Amygdala (tissue), 56 donors: ENCODE measurements at regions not wholly inside any gene's neighbourhood (a gene's known extent, or its start where the extent isn't known, plus 50 kb on each side); places are given as distances from the start of the nearest gene placed in this dataset.

ENCODE experiments used
- DNase-seq, 56 donors: peaks; one replicate each; lab custom pipeline; 2025; lab: John Stamatoyannopoulos, UW

DNA sequence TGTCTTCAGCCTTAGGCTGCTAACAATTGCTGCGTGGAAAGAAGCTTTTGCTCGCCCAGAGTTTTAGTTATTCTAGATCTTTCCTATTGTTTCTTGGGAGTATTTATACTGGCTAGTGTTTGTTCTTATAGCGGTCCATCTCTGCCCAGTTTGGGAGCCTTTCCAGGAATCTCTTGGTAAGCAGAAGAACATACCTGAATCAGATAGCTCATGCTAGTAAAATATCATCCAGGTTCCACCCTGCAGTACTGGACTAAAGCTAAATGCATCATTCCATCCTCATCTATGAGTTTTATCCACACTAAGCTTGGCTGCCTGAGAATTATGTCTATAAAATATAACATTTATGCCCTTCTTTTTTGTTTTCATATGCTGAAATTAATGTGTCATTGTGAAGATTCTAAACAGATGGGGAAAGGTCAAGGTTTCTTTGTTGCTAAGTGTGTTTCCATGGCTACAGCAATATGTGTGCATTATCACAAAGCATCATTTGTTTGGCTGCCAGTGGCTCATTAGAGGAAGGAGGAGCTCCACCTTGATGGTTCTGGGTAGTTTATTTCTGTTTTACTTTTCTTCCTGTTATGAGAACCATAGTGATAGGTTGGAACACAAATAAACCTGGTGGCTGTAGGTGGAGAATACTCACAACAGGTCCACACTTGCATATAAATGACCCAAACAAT lies 182.8 kb downstream of the PIK3C3 start:
- DNase-seq, result peak in 2 of 56 donors; percentile 2 to 5

DNA sequence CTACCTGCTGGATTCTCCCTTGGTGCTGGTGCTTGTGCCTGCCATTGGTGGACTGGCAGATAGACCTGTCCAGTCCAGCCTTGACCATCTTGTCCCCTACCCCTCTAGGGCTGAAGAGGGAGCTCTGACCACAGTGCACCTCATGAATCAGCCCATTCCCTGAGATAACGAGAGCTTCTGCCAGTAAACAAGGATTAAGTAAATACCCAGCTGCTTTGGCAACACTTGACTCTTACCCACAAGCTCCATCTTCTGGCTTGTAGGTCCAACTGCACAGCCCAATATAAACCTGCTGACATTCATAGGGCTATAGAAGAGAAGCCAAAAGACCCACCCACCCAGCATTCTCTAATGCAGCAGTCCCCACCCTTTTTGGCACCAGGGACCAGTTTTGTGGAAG lies 186.4 kb downstream of the PIK3C3 start:
- no peak for DNase-seq

DNA sequence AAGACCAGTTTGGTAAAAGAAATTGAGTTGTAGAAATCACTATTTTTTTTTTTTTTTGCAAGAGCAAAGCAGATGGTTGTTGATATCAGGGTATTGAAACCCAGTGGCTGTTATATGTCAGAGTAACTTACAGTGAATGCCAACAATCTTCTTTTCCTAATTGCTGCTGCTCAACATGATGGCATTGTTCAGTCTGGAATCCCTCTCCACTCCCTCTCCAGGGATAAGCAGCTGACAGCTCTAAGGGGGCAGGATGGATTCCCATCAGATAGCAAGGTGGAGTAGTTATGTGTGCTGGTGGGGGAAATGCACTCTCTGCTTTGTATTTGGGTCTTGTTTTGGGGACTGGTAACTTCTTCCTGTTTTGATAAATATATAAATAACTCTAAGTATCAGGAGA lies 200.0 kb downstream of the PIK3C3 start:
- DNase-seq, result no peak

DNA sequence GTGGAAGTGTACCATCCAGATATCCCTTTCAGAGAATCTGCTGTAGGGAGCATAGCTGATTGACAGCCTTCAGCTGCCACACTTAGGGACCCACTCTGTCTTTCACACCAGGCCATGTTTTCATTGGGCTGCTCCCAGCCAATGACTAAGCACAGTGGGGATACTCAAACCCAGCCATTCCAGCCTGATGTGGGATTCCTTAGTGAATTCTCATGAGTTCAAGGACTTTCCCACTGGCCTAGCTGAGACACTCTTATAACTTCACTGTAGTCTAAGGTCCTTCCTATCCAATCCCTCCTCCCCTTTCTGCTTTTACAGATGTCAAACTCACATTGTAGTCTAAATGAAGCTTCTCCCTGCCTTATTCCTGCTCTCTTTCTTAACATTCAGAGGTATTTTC lies 201.2 kb downstream of the PIK3C3 start:
- DNase-seq, result no peak

DNA sequence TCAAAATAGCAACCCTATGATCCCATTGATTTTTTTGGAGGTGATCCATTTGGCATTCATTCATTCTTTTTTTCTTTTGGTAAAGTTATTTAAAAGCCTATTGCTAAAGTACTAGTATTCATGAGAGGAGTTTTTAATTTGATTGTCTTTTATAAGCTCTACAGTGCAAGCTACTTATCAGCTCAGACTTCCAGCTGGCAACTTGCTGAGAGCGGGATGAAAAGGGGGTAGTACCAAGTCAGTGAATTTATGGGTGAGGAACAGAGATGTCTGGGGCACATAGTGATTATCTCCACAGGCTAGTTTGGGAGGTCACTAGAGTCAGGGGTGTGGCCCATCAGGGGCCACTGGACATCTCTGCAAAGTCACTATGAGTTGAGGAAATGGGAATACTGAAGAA lies 202.4 kb downstream of the PIK3C3 start:
- no peak for DNase-seq

DNA sequence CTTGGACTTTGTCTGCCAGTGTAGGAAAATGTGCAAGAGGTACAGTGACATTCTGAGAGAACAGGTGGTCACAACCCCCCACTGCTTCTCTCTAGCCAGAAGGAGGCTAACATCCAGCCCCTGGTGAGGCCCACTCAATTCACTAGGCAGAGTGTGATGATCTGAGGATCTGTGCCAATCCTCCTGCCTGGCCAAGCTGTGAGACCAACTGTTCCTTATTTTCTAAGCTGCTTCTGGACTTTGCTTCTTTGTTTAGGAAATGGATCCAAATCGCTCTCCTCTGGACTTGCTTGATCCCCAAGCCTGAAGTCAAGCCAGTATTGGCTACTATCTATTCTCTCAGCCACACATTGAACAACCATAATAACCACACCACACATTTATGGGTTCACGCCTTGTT lies 202.8 kb downstream of the PIK3C3 start:
- DNase-seq, result peak in 2 of 56 donors; percentile 6 to 18

DNA sequence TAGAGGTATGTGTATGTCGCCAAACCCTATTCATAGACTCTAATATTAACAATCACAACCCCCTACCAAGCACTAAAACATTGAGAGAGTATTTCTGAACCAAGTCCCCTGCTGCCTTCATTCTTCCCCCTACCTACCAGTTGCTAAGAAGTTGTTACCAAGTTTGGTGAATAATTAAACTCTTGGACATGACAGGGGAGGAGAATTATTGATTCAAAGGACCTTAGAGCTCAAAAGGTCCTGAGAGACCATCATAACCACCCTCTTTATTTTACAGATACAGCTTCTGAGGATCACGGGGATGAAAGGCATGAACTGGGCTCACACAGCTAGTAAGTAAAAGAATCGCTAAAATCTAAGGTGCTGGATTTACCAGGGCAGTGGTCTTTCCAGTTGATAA lies 204.1 kb downstream of the PIK3C3 start:
- DNase-seq, result no peak

DNA sequence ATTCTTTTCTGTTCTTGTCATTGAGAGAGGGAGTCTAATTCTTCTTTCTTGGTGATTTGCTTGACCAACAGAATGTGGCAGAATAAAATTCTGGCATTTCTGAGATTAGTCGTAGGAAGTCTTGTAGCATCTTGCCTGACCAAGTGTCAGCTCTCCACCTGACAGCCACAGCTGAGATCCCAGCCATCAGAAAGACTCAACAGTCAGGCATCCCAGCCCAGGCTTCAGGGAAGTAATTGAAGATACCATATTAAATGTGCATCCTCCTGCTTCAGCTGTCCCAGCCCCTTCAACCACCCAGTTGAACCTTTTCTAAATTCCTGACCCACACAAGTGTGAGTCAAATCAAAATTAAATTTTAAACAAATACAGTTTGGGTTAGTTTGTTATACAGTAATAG lies 208.3 kb downstream of the PIK3C3 start:
- no peak for DNase-seq

DNA sequence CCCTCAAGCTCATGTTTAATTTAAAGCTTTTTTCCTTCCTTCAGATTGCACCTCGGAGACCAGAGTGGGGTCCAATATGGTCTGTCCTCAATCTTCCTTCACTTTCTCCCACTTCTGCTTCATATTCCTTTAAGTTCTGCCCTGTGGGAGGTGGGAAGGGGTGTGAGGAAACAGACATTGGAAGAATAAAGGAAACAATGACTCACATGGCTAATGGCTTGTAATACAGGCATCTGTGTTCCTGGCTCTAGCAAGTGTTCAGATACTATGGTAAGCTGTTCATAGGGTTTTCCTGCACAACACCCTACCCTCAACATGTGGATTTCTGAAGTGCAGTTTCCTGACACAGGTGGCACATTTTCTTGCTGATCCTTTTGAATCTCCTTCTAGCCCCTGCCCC lies 209.5 kb downstream of the PIK3C3 start:
- DNase-seq, result no peak

DNA sequence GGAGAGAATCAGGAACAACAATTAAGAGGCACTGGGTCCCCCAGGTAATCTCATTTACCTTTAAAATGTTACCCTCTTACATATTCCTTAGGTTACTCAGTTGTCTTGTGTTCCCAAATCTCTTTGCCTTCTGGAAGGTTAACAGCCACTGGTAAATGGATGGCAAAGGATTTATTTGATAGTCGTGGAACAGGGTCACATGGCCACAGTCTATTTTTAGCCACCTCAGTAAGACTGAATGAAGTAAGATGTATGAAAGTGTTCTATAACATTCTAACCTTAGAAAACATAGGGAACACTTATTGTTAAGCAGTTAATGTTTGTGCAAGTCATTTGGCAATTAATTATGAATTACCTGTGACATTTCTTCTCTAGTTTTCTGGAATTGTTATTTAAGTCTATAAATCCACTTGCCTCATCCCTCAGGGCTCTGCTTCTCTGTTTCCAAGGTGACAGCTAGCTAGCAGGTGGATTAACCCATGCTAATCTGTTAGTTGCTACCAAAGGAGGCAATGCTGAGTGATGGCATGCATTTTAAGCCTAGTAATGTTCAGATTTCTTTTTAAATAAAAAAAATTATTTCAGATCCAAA lies 211.0 kb downstream of the PIK3C3 start:
- DNase-seq, result no peak

DNA sequence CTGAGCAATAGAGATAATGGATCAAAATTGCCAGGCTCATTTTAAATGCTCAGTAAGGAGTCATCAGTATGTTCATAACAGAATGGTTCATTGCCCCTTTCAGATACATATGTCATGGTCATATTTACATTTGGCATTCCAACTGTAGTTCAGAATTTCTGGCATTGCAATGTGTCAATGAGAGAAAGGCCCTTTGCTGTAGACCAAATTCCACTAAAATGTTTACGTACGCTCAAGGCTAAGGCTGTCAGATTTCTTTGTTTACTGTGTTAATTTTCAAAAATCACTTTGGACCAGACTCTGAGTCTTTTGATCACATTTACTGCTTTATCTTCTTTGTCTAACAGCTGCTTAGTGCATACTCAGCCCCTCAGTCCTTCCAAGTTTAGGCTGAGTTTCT lies 213.5 kb downstream of the PIK3C3 start:
- DNase-seq, result no peak

DNA sequence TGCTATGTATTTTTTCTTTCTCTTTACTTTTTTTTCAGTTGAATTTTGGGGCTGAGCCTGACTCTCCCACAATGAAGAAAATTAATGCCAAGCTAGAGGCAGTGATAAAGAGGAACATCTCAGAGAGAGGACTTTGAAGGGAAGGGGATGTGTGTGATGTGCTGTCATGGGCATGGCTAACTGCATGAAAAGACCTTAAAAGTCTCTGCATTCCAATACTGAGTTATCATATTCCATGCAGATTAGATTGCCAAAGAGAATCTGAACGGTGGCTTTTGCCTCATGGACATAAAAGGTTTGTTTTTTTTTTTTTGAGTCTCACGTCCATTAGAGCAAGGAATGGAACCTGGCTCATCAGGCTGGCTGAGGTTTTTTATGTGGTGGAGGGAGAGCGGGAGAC lies 213.9 kb downstream of the PIK3C3 start:
- DNase-seq, result no peak

DNA sequence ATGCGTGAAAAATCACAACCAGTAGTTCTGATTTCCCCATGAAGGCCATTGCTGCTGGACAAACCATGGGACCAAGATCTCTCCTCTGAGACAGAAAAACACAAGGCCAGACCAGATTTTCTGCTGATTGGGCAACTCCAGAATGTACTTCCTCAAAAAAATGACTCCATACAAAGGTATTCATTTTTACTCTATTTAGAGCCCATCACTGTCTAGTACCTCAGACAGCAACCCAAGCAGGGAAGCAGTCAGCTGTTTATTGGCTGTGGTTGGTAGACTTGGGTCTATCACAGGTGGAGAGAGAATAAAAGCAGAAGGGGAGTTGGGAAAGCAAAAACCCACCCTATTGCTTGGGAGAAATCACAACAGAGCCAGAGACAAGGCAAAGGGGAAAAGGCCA lies 219.9 kb downstream of the PIK3C3 start:
- no peak for DNase-seq

DNA sequence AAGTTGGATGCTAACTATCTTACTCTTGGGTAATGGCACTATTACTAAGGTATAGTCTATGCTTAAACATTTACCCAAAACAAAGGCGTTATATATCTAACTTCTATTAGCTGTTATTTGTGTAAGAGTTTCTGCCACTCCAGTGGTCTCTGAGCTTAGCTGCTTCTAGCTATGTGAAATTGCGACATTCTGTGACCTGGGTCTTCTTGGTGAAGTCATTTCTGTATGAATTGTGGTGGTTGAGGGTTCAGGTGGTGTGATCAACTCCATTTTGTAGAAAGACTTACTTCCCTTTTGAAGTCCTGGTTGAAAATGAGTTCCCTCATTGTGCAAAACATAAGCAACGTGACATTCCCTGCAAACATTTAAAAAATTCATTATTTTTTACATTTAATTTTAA lies 221.6 kb downstream of the PIK3C3 start:
- no peak for DNase-seq

DNA sequence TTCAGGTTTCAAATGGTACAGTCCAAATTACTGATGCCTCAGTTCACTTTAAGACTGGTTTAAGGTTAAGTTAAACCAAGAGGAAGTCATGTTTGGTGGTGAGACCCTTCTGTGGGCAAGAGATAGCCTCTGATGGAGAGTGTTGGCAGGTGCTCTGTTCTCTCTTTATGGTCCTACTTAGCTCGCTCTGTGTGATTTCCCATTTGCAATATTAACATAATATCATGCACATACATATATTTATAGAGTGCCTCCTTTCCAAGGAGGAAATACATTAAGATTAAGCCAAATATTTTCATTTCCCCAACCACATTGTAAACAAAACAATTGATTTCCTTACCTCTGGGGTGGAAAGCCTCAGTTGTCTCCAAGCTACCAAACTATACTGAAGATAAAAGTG lies 222.4 kb downstream of the PIK3C3 start:
- DNase-seq, result no peak

DNA sequence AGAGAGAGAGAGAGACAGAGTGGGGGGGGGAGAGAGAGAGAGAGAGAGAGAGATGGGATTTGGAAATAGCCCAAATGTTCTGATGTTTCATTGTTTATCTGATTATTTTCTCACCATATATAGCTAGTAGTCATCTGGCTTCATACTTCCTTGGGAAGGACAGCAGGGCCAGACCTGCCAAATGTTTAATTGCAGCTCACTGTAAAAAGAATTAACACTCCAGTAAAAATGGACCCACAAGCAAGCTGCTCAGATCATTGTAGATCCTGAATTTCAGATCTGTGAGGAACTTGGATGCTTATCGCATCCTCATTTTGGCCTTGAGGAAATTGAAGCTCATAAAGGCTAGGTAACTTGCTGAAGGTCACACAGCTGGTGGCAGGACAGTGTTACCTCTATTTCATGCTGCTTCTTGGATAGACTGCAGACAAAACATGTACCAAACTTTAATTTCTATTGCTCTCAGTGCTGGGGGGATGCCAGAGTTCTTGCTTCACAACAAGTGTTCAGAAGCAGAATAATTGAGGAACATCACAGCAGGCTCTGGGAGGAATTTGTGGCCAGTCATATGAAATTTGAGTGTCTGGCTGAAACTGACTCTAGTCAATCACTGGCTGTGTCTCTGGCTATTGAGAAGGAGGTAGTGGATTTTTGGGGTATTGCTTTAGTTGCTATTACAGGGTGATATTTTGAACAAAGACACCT lies 223.5 kb downstream of the PIK3C3 start:
- no peak for DNase-seq

DNA sequence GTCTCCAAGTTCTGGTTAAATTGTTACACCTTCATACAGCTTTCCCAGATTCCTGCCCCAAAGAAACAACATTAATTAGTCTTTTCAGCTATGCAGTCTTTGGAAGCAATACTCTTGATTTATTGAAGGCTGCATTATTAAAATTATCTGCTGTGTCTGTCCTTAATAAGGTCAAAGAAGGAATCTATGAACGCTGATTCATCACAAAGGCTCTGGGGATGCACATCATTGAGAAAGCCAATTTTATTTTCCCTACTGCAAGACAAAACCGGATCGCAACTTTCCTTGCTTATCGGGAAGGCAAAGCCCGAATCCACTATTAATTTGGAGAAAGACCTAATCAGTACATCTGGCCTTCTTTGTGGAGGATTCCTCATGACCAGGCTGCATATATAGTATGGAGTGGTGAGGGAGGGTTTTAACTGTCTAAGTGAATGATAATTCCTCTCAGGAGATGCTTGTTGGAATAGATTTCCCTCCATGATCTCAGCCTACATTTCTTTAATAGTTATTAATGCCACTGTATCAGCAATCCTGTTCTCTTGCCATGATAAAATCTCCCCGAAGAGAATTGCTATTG lies 224.6 kb downstream of the PIK3C3 start:
- DNase-seq, result no peak

DNA sequence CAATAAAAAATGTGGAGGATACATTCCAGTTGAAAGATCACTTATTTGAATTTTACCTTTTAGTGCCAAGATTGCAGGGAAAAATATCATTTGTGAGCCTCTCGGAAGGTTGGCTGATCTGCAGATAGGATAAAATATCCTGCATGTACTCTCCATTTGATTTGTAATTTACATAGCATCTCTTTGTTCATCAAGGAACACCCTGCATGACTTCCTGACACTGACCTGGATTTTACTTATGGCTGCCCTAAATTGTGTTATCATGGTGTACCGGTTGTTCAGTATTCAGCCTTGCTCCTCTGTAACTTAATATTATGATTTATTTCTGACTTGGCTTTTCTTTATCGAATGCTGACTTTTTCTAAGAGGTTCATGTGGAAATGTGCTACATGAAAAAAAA lies 226.4 kb downstream of the PIK3C3 start:
- no peak for DNase-seq

DNA sequence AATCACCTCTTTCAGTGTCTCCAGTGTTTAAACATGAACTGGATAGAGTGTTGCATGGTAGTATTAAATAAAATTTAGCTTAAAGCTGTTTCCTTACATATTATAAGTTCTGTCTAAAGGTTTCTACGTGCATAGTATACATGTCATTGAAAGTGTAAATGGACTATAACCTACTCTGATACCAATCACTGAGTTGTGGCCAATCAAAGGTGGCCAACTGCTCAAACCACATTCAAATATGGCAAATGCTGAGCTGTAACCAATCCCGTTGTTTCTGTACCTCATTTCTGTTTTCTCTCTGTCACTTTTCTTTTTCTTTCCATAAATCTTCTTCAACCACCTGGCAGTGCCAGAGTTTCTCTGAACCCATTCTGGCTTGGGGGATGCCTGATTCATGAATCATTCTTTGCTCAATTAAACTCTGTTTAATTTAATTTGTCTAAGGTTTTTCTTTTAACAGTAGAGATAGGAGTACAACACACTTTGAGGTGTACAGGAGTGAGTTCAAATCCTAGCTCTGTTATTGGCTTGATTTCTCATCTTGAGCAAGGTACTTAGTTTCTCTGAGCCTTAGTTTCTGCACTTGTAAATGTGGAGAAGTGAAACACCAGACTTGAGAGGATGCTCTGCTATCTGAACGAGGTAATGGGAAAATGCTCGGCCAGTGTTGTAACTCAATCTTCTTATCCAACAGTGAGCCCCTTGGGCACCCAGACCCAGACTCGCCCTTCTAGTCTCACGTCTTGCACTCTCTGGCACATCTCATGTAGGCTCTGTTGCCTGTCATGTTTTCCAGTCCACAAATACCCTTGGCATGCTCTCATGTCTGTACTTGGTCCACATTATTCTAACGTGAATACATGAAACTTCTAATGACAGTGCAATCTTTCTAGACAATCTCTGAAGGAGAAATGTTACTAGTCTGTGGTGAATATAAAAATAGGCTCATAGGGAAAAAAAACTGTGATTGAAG lies 228.0 kb downstream of the PIK3C3 start:
- no peak for DNase-seq

DNA sequence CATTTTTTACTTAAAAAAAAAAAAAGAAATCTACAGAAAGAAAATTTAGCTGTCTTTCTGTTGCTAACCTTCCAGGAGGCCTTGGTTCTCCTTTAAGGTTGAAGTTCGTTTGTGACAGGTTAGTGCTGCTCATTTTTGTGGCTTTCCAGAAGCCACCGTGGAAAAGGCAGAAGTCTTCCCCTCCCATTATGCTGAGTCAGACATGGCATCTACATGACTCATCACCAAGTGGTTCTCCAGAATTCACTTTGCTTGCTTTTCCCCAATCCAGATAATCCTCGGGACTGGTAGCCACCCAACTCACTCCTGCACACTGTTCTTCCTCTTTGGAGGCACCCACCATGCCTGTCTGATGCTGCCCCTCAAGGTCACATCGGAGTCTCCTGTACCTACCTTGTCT lies 228.7 kb downstream of the PIK3C3 start:
- DNase-seq, result no peak
